ENCODE measurements at regions not wholly inside any gene's neighbourhood (a gene's known extent, or its start where the extent isn't known, plus 50 kb on each side); places are given as distances from the start of the nearest gene placed in this dataset.
A peak's percentile ranks its signal among the peaks of the same experiment; 100 is the strongest.

DNA sequence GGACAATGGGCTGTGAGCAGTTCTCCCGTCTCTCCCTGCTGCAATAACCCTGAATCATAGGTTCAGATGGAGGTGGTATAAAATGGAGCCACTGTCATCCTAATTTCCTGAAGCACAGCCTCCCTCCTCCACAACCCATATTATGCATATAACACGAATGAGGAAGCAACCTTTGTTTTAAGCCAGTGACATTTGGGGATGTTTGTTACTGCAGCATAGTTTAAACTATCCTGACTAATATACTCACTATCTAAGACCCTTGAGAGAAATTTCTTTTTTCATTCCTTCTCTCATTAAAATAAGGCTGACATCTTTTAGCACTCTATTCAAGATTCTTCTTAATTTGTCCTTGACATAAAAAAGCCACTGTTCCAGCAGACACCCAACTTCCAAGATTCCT lies 413.4 kb downstream of the SOX9 start:
- no peak for DNase-seq

DNA sequence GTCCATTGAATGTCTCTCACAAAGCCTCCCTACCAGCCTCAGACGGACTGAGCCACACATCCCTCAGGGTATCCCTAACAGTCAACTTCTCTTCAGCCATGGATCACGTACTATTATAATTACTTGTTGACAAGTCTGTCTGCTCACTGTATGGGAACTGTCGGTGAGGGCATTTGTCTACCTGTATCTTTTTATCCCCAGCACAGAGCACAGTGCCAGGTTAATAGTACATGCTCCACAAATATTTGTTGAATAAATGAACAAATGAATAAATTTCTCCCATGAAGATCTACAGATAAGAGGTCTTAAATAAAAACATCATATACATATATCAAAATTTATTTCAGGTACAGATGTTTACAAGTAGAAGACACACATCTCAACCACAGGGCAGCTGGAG lies 414.0 kb downstream of the SOX9 start:
- no peak for DNase-seq

DNA sequence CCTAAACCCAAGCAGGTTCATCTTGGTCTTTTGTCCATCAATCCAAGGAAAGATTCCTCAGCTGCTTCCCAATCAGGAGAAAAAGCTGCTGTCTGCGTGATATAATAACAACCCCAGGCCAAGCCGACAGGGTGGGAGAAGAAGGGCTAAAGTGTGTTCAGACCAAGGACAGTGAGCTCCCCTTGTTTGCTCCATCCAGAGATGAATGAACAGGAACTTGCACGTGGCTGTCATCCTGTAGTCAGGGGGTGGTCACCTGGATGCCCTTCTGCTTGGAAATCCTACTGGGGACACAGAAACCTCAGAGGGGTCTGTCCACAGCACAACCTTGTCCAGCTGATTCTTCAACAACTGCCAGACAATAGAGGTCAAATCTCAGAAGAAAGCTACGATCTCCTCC lies 414.5 kb downstream of the SOX9 start:
- DNase-seq, result no peak

DNA sequence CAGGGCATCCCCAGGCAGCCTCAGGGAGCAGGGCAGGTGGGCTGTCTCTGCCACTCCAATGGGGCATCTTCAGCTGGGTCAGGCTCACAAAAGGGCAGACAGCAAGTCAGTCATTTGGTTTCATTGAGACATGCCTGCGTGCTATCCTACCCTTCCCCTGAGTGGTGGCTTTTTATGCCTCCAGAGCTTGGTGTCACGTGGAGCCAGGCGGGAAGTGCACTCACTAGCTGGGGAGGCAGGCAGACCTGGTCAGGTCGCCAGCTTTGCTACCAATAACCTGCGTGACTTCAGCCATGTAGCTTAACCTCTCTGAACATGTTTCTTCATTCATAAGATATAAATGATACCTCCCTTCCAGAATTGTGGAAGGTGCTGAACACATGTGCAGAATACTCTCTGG lies 415.0 kb downstream of the SOX9 start:
- DNase-seq, result no peak

DNA sequence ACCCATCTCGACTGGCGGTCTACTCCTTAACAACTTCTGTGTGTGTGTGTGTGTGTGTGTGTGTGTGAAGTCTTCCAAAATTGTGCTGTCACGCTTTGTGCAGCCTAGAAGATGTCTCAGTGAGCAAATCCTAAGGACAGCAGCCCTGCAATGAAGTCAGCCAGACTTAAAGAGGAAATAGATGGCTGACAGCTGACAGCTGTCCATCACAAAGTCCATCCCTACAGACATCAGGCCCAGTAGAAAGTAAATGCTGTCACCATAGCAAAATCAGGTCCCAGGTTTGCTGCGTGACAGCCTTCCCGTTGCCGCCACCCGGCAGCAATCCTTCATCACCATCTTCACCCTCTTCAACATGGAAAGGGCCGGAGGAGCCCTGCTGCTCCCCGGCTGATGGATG lies 416.0 kb downstream of the SOX9 start:
- DNase-seq, result no peak

DNA sequence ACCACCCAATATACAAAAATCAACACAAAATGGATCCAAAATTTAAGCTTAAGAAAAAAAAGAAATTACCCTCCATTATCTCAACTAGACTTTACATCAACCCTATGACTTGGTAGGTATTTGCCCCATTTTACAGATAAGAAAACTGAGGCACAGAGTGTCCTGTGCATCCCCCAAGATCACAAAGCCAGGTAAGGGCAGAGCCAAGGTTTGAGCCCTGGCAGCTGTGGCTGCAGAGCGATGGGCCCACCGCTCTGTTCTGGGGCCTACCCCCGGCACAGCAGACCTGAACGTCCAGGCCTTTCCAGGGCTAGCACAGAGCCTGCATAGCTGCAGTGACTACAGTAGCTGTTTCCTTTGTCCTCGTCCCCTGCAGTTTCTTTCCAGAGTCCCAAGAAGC lies 417.6 kb downstream of the SOX9 start:
- DNase-seq, result no peak

DNA sequence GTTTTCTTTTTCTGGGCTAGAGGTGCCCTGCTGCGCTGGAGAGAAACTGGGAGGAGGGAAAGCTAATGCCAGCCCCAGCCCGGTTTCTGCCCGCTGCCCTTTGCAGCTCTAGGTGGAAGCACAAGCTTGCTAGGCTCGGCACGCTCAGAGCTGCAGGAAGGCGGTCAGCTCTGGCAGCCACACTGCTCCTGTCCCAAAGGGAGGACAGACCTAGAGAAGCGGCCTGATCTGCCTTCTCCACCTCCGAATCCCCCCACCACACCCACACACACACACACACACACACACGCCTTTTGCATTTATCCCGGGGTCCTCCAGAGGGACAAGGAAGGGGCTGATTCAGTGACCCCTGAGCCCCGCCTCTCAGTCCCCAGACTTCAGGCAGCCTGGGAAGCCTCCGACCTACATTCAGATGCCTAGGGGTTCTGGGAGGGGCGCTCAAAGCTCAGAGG lies 418.1 kb downstream of the SOX9 start:
- DNase-seq, result no peak

DNA sequence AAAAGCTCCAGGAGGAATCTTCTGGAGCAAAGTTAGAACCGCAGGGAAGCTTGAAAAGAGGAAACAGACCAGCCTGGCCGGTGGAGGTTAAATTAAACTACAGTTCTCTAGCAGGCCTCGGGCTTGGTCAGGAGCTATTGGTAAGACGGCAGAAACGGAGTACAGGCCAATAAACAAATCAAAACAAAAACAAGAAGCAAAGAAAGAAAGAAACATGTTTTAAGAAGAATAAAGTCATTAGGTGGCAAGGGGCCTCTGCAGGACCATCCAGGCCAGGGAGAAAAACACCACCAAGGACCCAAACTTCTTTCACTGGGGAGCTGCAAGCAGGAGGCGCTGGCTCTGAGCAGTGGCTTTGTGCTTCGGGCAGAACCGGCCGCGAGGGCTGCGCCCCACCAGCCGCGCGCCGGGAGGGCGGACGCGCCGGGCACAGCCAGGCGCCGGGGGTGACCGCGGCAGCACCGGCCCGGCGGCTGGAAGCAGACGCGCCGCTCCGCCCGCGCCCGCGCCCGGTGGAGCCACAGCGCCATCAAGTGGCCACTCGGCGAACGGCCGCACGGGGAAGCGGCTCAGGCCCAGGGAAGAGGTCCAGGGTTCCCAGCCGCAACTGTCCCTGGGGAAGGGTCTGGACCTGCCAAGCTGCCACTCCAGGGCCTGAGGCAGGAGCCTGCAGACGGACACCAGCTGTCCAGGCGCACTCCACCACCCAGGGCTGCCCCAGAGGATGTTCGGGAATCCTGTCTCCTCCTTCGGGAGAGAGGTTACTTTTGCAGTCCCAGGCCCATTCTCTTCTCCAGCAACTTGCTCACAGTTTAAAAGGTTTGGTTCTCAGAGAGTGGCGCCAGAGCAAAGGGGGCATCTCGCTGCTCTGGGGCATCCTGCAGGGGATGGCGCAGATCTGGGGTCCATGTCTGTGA lies 419.4 kb downstream of the SOX9 start:
- peak; percentile 38 for DNase-seq

DNA sequence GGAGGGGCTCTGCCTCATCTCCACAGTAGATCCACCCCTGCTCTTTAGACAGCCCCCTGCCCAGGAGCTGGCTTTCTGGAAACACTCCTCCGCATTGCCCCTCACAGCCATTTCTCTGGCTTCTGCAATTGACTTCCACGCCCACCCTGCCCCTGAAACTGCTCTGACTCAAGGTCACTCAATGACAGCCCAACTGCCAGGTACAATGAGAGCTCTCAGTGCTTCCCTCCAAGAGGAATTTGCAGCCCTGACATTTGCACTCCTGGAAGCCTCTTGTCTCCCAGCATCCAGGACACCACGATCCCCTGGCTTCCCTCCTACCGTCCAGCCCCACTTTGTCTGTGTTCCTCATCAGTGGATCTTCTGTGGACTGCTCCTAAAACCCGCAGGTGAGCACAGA lies 421.5 kb downstream of the SOX9 start:
- DNase-seq, result no peak

DNA sequence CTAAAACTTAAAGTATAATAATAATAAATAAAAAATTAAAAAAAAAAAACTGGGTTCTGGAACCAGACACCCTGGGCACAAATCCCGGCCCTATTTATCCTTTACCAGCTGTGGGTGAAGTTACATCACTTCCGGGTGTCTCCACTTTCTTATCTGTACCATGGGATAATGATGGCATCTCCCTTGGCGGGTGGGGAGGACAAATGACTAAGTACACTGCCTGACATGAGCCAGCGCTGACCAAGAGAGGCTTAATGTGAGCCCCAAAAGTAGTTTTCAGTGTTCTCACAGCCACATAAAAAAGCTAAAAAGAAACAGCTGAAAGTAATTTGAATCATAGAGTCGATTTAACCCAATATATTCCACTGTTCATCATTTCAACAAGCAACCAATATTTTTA lies 424.9 kb downstream of the SOX9 start:
- DNase-seq, result no peak

DNA sequence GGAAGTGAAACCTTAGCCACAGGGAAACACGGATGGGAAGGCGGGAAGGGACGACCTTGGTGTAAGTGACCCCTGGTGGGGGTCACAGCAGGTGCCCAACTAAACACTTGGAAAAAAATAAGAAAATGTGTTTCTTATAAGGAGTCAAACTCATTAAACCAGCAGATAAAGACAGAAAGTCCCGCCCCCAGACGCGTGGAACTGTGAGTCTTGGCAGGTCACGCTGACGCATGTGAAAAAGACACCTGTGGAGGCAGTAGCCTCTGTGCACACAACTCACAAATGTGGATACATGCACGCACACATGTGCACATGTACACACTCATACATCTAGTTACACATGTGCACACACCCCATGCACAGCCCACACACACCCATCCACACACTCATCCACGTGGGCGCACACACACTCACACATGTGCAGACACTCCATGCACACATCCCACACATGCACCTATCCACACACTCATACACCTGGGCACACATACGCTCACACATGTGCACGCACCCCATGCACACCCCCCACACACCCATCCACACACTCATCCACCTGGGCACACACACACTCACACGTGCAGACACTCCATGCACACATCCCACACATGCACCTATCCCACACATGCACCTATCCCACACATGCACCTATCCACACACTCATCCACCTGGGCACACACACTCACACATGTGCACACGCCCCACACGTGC lies 432.4 kb downstream of the SOX9 start:
- DNase-seq, result no peak

DNA sequence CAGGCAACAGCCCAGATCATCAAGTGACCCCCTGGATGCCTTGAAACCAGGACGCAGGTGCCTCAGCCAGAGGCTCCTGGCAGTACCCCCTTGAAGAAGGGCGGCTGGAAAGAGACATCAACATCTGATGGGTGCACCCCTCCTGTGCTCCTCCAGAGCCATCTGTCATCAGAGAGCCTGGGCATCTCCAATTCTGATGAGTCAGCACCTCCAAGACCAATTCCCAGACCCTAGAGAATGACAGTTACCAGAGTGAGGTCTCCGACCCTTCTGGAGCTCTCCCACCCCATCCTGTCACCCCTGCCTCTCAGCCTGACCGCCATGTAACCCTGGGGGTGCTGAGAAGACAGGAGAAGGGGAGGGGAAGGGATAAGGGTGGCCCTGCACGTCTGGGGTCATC lies 433.7 kb downstream of the SOX9 start:
- no peak for DNase-seq

DNA sequence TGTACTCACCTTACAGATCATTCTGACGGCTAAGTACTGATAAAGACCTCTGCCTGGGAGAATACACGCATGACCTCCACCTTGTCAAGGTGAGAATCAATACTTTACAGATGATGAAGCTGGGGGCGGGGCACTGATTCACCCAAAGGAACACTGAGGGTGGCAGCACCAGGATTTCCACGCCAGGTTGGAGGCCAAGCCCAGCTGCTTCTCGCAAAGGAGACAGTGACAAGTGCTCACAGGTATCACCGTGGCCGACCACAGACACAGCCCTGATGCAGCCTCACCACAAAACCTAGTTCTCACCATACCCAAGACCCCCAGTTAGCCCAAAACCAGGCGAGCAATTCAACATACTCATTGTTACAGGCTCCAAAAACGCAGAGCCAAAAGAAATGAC lies 434.2 kb downstream of the SOX9 start:
- no peak for DNase-seq

DNA sequence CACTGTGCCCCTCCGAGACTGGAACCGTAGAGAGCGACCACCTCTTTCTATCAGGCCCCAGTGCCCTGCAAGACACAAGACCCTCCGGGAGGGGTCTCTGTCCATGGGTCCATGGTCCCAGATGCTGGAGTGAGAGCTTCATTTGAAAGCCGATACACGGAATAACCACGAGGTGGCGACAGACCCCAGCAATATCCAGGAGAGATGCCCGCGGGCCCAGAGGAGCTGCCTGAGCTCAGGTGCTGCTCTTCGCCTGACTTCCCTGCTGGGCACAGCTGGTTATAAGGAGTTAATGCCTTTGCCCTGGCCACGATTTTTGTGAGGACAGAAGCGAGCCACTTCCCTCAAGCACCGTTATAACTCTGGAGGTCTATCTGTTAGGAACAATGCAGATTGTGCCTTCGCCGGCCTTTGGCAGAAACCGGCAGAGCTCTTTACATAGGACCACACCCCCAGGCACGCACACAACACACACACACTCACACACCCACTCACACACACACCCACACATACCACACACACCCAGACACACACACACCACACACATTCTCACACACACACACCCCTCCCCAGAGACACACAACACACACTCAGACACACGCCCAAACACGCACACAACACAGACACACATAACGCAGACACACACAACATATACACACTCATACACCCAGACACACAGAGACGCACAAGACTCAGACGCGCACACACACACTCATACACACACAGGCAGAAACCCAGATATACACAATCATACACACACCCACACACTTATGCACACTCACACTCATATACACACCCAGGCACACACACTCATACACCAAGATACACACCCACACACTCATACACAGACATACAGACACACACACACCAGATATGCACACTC lies 436.4 kb downstream of the SOX9 start:
- DNase-seq, result peak; percentile 34

DNA sequence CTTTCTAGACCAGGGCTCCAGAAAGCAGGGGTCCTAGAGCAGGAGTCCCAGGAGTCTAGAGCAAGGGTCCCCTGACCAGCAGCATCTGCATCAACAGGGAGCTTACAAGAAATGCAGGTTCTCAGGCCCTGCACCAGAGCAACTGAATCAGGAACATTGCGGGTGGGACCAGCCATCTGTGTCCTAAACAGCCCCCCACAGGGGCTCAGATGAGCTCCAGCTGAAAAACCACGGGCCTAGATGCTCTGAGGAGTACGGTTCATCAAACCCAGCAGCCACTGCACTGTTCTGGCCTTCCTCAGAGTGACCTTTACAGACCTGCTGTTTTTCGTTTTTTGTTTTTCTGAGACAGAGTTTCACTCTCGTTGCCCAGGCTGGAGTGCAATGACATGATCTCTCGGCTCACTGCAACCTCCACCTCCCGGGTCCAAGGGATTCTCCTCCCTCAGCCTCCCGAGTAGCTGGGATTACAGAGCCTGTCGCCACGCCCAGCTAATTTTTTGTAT lies 438.2 kb downstream of the SOX9 start:
- no peak for DNase-seq

DNA sequence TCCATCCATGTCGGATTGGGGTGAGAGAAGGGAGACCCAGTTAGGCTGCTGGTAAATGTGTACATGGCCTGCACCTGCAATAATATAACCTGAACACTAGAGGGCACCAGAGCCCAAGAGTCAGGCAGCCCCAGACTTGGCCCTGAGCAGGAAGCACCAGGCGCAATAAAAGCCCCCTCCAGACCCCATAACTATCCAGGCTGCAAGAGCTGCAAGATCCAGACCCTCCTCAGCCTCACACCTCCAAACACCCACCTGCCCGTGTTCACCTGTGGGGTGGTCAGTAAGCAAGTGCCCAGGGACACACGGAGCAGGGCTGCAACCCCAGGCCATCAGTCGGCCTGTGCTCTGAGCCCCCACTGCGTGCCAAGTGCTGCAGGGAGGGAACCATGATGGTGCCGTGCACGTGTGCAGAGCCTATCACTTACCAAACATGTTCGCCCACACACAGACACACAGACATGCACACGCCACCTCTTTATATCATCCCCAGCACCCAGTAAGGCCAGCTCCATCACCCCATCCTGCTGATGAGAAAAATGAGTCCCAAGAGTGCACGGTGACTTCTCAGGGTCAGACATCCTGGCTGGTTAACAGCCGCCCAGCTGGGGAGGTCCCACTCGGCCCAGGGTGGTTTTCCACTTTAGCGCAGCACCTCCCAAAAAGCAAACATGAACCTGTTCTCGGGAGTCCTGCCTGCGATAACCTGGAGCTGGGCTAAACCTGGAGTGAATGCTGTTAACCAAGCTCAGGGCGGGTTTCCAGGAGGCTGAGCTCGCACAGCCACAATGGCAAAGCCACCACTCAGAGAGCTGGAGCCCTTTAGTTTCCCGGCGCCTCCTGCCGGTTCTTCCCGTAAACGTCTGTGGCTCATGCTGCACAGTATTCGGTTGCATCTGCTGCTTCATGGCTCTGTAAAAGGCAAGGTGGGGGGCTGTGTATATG lies 439.8 kb downstream of the SOX9 start:
- DNase-seq, result peak; percentile 16

DNA sequence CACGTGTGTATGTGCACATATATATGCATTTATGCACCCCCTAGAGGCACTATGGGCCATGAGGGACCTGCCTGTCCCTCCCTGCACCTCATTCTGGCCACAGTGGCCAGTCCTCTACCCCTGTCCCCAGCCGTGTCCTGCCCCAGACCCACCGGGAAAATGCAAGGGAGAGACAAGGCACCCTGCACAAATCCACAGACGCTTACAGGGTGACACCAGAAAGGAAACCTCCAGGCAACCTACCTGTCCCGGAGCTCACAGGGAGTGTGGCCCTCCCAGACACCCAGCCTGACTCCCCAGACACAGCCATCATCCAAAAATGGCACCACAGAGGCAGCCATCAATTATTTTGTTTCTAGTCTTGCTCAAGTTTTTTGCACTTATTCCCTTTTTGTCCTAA lies 440.4 kb downstream of the SOX9 start:
- no peak for DNase-seq

DNA sequence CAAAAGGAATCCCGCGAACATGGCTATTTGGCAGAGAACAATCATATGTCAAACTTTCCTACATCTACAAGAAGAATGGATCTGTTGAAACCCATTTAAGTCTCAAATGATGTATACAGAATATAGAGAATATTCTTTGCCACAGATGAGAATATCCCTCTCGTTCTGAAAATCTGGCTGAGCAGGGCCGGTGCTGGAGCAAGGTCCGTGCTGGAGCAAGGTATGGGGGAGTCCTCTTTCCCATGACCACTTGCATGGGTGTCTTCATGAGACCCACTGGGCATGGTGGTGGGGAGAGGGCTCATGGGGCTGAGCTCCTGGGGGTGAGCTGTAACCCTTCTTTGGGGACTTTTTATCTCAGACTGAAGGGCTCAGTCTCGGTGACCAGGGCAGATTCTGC lies 440.9 kb downstream of the SOX9 start:
- DNase-seq, result no peak

DNA sequence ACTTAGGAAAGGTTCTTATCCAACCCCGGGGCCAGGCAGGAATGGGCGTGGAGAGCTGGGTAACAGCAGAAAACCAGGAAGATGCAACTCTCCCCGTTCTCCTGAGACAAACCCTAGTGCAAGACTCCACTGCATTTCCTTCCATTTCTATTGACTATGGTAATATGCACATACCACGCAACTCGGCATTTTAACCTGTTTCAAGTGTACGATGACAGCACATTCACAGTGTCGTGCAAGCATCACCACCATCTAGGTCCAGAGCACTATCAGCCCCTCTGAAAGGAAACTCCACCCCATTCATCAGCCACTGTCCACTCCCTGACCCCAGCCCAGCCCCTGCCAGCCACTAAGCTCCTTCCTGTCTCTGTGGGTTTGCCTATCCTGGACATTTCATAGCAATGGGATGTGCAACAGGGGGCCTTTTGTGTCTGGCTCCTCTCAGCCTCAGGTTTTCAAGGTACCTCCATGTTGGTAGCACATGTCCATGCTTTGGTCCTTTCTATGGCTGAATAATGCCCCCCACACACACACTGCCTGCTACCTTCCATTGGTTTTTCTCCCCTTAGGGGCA lies 441.9 kb downstream of the SOX9 start:
- DNase-seq, result no peak

DNA sequence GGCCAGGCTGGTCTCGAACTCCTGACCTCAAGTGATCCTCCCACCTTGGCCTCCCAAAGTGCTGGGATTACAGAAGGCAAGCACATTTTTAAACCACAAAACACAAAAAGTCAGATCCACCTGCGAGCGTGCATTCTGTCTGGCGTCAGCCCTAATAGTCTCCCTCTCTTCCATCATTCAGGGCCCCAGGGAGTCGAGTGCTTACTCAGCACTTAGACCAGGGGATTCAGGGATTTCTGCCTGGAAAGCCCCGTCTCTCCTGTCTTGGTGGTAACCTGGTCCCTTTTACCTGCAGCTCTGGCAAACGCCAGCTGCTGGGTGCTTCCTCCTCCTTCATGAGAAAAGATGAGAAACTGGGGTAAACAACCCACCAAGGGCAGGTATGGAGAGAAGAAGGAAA lies 443.1 kb downstream of the SOX9 start:
- DNase-seq, result no peak

DNA sequence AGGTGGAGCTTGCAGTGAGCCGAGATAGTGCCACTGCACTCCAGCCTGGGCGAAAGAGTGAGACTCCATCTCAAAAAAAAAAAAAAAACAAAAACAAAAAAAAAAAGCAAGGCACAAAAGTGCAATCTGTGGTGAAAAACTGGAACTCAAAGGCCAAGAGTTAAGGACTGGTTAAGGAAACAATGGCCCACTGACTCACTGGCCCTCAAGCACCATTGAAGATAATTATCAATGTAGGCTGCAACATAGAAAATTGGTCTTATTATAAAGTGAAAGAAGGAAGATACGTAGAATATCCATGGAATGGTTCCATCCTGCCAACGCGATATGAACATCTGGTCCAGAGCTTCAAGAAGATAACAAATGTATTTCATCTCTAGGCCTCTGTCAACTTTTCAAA lies 444.2 kb downstream of the SOX9 start:
- no peak for DNase-seq

DNA sequence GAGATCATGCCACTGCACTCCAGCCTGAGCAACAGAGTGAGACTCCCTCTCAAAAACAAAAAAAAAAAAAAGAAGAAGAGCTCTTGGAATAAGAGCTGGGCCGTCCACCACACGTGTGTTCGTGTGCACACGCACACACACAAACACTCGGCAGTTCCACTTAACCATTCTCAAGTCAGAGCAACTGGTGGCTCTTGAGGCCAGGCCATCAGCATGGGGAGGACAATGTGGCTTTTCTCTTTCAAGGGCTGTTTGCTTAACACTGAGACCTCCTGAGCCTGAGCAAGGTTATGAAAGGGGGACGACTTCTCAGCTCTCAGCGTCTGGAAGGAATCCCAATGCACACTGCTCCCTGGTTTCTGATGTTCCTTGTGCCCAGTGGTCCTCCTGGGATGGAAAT lies 444.9 kb downstream of the SOX9 start:
- DNase-seq, result no peak

All from T-helper 9 cell (primary cell).